ENCODE measurements at regions not wholly inside any gene's neighbourhood (a gene's known extent, or its start where the extent isn't known, plus 50 kb on each side); places are given as distances from the start of the nearest gene placed in this dataset.

GRCh38 chr14:62143245-62143644 lies 381.0 kb downstream of the SNAPC1 start:
- peaks cover 28% of the 10 kb centered on the region for H3K9me3 Mint-ChIP-seq (ENCODE audit: low read depth)
- TF ChIP-seq CTCF (IDR thresholded peaks at IDR 0.05): no peak
- no peak overlapping the region for H3K4me3 Mint-ChIP-seq (ENCODE audit: unreplicated experiment)
- no peak for DNase-seq (ENCODE audit: low spot score)
- H3K27ac Mint-ChIP-seq (ENCODE audit: unreplicated experiment): no peak overlapping the region
- peaks cover 3% of the 10 kb centered on the region for H3K27me3 Mint-ChIP-seq (ENCODE audit: low read depth)
- peaks cover 18% of the 10 kb centered on the region for H3K4me1 Mint-ChIP-seq (ENCODE audit: low read depth)
- peaks cover 11% of the 10 kb centered on the region for H3K36me3 Mint-ChIP-seq (ENCODE audit: low read depth)

- Mint-ChIP-seq H3K9me3 (ENCODE audit: low read depth) (peaks cover 43% of the 10 kb centered on the region), H3K4me1 (ENCODE audit: low read depth) (peaks cover 18% of the 10 kb centered on the region), H3K27me3 (ENCODE audit: low read depth) (peaks cover 3% of the 10 kb centered on the region), H3K27ac (ENCODE audit: unreplicated experiment) (no peak overlapping the region), H3K36me3 (ENCODE audit: low read depth) (peaks cover 12% of the 10 kb centered on the region), H3K4me3 (ENCODE audit: unreplicated experiment) (no peak overlapping the region)
- DNase-seq (ENCODE audit: low spot score): no peak
- no peak for TF ChIP-seq CTCF (IDR thresholded peaks at IDR 0.05)
Measured at GRCh38 chr14:62144863-62145262, 382.6 kb downstream of the SNAPC1 start.

- peaks cover 12% of the 10 kb centered on the region for H3K36me3 Mint-ChIP-seq (ENCODE audit: low read depth)
- H3K4me3 Mint-ChIP-seq (ENCODE audit: unreplicated experiment): no peak overlapping the region
- H3K4me1 Mint-ChIP-seq (ENCODE audit: low read depth): peaks cover 18% of the 10 kb centered on the region
- H3K27me3 Mint-ChIP-seq (ENCODE audit: low read depth): peaks cover 10% of the 10 kb centered on the region
- no peak overlapping the region for H3K27ac Mint-ChIP-seq (ENCODE audit: unreplicated experiment)
- TF ChIP-seq CTCF (IDR thresholded peaks at IDR 0.05): no peak
- peaks cover 45% of the 10 kb centered on the region for H3K9me3 Mint-ChIP-seq (ENCODE audit: low read depth)
- DNase-seq (ENCODE audit: low spot score): no peak
Measured at GRCh38 chr14:62146030-62146429, 383.8 kb downstream of the SNAPC1 start.

GRCh38 chr14:62156052-62156451 lies 393.8 kb downstream of the SNAPC1 start:
- no peak overlapping the region for H3K4me3 Mint-ChIP-seq (ENCODE audit: unreplicated experiment)
- H3K9me3 Mint-ChIP-seq (ENCODE audit: low read depth): peaks cover 6% of the 10 kb centered on the region
- no peak for DNase-seq (ENCODE audit: low spot score)
- peaks cover 3% of the 10 kb centered on the region for H3K36me3 Mint-ChIP-seq (ENCODE audit: low read depth)
- H3K27me3 Mint-ChIP-seq (ENCODE audit: low read depth): peaks cover 56% of the 10 kb centered on the region
- H3K4me1 Mint-ChIP-seq (ENCODE audit: low read depth): no peaks in the 10 kb centered on the region
- TF ChIP-seq CTCF (IDR thresholded peaks at IDR 0.05): no peak
- H3K27ac Mint-ChIP-seq (ENCODE audit: unreplicated experiment): no peak overlapping the region

GRCh38 chr14:62158779-62159178 lies 396.6 kb downstream of the SNAPC1 start:
- Mint-ChIP-seq H3K4me1 (ENCODE audit: low read depth) (no peaks in the 10 kb centered on the region), H3K4me3 (ENCODE audit: unreplicated experiment) (no peak overlapping the region), H3K27me3 (ENCODE audit: low read depth) (peaks cover 54% of the 10 kb centered on the region), H3K27ac (ENCODE audit: unreplicated experiment) (no peak overlapping the region), H3K9me3 (ENCODE audit: low read depth) (no peaks in the 10 kb centered on the region), H3K36me3 (ENCODE audit: low read depth) (no peaks in the 10 kb centered on the region)
- no peak for TF ChIP-seq CTCF (IDR thresholded peaks at IDR 0.05)
- DNase-seq (ENCODE audit: low spot score): no peak

Data from chondrocyte (in vitro differentiated cells).